HG03280 (cell line): ENCODE measurements at regions not wholly inside any gene's neighbourhood (a gene's known extent, or its start where the extent isn't known, plus 50 kb on each side); places are given as distances from the start of the nearest gene placed in this dataset.

Experiments used
- ATAC-seq: cut with Tn5 transposase; IDR thresholded peaks from one replicate; pipeline ENCODE4 v1.9.1; 2021; ENCODE audit warnings: mild to moderate bottlenecking, moderate library complexity; ENCODE audit not compliant: unreplicated experiment

DNA sequence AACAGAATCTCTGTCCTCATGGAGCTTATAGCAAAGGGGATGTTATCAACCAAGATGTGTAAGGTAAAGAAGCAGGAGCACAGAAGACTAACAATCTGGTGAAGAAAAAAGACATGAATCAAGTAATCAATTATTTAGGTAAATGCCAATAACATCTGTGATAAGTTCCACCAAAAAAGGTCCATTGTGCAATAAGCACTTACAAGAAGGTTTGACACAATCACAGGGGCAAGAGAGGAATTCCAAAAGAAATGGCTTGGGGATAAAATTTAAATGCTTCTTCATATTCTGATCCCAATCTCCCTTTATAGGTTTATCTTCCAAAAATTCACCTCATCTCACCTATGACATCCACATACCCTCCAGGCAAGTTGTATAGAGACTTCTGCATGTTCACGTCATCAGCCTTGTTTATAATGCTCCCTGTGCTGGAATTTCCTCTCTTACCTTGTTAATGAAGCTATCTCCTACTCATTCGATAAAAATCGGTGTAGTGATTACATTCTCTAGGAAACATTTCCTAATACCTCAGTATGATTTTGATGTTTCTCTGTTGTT is 53.6 kb upstream of the DPT start:
- ATAC-seq, result no peak

DNA sequence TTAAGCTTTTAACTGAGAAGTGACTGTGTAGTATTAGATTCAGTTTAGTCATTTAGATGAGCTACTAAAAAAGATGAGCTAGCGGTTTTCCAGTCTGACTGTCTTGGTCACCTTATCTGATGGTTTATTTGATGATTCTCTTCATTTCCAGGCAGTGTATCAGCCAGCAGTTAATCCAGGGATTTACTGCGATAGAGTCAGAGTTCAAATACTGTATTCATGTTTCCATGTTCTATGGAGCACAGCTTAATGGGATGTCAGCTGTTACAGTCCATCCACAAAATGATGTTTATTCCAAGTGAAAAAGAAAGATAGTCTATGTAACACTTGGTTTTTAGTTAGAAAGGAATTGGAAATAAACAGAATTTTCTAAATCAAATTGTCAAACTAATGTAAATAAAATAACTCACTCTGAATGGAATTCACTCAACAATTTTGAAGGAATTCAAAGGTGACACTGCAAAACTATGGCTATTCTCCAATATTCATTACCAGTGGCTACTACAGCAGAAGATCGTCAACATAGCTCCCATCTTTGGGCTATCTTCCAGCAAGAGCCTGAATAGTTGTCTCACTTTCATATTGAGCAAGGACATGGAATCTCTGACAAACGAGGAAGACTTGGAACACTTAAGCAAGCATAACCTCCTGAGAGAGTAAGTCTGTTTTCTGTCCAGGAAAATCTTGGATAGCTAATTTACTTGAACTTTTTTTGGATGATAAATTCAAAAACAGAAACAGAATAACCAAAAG is 54.6 kb upstream of the DPT start:
- no peak for ATAC-seq

DNA sequence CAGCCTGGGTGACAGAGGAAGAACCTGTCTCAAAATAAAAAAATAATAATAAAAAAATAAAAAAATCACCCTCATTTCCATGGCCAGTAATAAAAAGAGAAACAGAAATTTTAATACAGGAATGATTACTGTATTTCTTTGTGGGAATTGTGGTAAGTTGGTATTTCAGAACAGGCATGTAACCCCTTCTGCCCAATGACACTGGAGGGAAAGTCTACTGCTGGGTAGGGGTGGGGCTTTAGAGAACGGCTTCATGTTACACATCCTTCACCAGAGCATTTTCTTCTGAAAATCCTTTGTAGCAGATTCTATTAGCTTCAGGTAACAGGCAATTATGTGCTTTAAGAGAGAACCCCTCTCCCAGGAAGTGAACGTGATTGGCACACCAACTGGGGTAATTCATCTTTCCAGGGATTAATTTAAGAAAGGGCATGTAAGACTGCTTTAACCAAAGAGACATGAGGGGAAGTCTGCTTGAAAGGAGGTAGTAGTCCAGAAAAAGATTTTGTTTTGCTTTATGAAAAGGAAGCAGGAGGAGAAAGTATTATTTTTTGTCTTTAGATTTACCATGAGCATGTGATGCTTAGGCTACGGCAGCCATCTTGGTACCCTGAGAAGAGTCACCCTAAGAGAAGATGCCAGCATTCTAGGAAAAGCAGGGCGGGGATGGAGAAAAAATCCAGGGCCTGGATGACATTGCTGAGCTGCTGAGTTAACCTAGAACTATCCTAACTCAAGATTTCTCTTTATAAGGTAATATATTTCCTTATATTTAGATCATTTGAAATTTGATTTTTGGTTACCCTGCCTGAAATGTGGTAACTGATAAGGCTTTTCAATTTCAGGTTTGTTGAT is 57.7 kb upstream of the DPT start:
- no peak for ATAC-seq

DNA sequence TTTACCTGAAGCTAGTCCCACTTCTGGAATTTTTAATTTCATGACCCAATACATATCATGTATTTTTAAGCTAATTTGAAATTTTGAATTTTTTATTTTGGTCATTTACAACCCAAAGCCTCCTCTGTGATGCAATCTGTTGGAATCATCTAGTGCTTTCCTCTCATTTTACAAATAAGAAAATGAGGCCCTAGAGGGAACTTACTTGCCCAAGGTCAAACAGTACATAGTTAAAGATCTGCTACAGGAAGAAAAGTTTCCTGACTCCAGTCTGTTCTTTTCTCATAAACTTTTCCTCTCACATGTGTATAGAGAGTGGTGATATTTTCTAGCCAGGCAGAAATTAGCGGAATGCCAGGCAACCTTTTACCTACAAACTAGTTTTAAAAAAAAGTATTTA is 59.3 kb upstream of the DPT start:
- no peak for ATAC-seq

DNA sequence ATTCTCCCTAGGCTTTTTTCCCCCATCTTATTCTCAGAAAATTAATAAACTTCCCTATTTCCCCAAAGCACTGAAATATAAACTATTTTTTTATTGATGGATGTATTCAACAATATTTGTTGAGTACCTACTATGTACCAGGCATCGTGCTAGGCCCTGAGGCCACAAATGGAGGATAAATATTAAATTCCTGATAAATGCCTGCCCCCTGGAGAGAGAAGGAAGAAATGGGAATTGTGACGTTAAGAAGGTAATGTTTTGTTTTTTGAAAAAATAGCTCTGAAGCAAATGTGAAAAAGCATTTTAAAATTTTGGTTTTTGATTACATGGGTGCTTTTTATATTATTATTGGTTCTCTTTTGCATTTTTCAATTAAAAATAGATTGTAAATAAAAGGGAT is 60.5 kb upstream of the DPT start:
- ATAC-seq, result no peak

DNA sequence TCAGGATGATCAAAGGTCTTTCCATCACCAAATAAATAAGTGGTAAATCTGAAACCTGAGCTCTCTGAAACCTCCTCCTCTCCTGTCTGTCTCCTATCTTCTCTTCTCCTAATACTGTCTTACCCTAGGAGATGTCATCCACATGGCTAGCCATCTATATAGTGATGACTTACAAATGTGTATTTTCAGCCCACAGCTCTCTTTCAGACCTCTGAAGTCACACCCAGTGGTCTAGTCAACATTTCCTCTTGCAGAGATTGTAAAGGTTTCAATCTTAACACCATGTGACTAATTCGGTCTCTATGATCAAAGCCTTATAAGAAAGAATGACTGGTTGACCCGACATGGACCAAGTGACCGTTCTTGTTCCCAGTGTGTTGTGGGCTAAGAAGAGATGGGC is 63.1 kb upstream of the DPT start:
- no peak for ATAC-seq

DNA sequence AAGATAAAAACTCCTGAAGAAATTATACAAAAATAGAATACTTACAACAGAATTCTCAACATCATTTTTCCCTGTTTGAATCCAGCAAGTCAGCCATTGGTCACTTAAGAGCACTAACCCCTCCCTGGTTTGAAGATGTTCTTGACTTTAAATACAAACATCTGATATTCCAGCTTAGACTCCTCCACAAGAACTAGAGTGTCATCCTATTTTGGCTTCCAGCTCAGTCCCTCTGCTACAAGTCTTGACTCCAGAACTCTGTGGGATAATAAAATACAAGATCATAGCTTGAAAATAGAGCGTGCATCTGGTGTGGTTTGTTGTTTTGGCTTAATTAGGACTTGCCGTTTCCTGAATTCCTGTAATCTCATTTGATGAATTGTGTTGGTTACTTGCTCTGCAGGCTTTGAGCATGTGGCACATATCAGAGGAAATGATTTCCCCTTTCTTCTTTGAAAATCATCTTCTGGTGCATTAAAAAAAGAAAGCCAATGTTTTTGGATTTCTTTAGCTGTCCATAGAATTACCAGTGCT is 63.7 kb upstream of the DPT start:
- no peak for ATAC-seq

DNA sequence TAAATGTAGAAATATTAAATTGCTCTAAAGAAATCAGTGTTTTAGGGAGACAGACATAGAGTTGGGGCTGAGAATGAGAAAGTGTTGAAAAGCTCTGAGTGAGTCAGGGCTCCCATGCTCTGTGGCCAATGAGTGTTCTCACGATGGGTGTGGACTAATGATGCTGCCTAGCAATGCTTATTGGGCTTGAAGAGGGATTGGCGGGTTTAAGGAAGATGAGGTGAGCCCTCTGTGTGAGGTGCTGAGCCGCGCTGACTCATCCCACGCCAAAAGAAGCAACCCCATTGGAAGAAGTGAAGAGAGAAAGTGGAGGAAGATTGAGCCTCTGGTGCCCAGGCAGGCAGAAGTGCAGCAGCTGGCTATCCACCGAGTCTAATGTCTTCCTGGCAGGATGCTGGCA is 65.1 kb upstream of the DPT start:
- no peak for ATAC-seq

DNA sequence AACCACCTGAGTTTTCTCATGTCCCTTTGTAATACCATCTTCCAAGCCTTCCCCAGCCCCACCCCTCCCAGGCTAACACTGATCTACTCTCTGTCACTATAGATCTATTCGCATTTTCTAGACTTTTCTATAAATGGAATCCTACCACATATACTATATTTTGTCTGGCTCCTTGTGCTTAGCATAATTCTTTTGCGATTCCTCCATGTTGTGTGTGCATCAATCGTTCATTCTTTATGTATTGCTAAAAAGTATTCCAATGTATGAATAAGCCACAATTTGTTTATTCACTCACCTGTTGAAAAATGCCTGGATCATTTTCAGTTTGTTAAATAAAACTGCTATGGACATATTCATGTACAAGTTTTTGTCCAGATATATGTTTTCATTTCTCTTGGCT is 66.7 kb upstream of the DPT start:
- ATAC-seq, result no peak

DNA sequence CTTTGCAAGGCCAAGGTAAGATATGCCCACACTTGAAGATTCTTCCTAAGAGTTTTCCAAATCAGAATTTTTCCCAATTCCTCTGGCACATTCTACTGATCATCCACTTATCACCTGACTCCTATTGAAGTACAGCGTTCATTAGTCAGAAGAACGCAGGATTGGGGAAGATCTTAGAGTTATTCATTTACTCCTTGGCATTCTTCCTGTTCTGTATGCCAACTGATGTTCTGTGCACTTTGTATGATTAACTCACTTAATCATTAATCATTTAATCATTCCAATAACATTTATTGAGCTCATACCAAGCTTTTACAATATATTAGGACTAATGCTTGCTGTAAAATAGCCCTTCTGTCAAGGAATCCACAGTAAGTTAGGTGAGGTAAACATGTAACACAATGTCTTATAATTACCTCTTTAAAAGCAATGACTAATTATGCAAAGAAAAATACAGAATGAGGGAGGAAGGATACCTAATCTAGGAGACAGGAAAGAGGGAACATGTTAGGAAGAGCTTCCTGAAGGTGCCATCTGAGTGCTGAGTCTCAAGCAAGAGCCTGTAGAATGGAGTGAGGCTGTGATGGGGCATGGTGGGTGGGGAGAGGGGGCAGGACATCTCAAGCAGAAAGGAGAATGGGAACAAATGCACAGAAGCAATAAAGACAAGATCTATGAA is 71.1 kb upstream of the DPT start:
- ATAC-seq, result no peak

DNA sequence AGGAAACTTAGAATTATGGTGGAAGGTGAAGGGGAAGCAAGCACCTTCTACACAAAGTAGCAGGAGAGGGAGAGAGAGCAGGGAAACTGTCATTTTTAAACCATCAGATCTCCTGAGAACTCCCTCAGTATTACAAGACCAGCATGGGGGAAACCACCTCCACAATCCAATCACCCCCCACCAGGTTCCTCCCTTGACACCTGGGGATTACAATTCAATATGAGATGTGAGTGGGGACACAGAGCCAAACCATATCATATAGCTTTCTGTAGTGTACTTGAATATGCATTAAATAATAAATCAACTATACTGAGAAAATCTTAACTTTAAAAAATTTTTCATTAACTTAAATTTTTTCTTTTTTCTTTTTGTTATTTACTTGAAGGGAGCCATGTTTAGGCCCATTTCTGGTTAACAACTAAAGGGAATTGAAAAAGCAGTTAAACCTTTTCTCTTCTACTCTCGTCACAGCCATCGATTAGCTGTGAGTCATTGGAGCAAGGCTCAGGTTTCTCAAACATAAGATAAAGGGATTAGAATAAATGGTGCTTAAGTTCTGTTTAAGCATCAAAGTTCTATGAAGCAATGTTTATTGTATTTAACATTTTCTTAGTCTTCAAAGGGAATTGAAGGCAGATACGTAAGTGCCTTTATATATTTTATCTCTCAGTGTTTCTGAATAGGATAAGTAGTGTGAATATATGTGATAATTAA is 72.2 kb upstream of the DPT start:
- no peak for ATAC-seq

DNA sequence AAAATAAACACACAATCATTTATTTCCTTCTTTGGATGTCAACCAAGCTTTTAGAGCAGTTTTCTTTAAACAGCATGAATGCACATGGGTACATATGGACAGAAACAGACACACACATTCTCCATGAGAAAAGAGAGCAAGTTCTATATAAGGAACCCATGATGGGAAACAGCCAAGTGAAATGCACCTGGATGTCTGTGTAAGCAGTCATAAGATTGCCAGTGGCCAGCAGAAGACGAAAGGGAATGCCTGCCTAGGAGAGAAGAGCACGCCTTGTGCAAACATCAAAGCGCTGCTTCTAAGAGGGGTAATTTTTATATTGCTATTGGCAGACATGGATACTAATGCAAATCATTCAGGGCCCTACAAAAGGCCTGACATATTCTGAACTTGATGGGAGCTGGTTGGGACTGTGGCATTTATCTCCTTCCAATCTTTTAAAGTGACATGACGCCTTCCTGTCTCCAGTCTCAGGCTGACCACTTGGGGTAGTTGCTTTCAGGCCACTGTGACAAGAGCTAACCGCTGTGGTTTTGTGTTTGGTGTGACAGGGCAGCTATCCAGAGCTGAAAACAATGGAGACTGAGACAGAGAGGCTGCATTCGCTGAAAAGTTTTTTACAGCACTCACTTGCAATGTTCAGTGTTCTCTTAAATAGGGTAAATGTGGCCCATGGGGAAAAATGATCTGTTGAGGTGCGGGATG is 75.0 kb upstream of the DPT start:
- ATAC-seq, result no peak

DNA sequence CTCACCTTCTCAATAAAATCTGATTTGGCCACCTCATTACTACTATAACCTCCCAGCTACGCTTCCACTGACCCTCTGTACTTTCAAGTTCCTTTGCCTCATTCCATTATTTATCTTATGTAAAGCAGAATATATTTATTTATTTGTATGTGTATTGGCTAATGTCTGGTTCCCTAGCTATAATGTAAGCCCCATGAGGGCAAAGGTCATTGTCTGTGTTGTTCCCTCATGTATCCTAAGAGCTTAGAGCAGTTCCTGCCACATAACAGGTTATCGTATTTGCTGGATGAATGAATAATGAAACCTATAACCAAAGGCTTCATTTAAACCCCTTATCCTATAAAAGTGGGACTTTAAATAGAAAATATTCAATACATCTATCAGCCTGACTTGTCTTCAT is 77.9 kb upstream of the DPT start:
- no peak for ATAC-seq

DNA sequence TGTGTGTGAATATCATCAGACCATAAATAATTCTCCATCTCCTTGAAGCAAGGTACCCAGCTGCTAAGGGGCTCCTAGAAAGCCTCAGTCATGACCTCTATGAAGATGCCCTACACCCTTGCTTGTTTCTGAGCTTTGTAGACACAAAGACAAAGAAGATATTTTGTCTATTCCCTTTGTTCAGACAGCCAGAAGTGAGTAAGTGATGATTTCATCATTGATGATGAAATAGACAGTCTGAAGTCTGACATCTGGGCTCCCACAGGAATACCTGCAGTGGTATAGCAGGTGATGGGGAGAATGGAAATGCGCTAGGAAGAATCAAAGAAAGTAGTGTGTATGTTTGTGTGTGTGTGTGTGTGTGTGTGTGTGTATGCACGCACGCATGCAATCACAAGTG is 82.2 kb upstream of the DPT start:
- ATAC-seq, result no peak

DNA sequence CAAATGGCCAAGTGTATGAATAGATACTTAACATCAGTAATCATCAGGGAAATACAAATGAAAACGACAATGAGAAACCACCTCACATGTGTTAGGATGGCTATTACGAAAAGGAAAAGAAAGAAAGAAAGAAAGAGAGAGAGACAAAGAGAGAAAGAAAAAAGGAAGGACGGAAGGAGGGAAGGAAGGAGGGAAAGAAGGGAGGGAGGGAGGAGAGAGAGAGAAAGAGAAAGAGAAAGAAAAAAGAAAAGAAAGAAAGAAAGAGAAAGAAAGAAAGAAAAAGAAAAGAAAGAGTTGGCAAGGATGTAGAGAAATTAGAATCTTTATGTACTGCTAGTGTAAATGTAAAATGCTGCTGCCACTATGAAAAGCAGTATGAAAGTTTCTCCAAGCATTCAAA is 90.7 kb upstream of the DPT start:
- ATAC-seq, result no peak

DNA sequence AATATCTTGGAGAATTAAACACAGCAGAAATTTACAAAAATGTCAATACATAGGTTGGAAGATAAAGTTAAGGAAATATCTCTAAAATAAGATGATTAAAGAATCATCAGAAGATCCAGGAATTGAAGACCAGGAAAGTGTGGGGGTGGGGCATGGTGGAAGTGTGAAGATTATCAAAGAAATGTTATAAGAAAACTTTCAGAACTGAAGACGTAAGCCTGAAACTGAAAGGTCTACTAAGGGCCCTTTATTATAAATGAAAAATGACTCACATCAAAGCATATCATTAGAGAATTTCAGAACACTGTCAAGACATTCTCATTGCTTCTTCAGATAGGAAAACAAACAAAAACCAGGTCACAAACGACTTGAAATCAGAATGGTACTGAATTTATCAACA is 92.4 kb upstream of the DPT start:
- ATAC-seq, result no peak

DNA sequence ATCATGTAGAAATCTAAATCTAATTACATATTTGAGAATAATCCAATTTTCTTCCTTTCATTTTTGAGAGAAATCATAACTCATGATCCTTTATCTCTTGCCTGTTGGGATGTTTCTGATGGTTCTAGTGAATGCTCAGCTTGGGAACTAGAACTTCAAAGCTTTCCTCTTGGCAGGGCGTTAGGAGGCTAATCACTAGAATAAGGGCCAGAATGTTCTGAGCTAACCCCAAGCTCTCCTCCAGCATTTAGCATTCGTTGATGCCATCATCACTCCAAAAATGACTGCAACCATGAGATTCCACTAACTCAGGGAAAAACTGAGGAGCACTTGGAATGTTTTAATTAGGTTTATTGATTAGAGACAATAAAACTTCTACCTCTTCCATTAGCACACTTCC is 93.9 kb upstream of the DPT start:
- no peak for ATAC-seq

DNA sequence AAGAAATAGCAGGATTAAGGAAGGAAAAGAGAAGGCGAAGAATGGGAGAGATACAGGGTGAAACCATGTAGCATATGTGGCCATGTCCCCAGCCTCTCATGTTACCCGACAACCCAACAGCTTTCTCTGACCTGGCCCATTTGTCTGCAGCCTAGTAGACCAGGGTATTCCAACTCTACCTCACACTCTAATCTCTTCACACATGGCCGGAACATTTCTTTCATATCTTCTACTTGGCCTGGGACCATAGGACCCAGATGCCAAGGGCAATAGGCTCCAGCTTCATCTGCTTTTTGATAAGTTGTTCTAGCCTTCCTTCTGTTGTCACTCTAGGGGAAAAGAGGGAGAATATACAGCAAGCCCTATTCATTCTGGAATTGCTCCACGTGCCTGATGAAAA is 95.0 kb upstream of the DPT start:
- ATAC-seq, result no peak

DNA sequence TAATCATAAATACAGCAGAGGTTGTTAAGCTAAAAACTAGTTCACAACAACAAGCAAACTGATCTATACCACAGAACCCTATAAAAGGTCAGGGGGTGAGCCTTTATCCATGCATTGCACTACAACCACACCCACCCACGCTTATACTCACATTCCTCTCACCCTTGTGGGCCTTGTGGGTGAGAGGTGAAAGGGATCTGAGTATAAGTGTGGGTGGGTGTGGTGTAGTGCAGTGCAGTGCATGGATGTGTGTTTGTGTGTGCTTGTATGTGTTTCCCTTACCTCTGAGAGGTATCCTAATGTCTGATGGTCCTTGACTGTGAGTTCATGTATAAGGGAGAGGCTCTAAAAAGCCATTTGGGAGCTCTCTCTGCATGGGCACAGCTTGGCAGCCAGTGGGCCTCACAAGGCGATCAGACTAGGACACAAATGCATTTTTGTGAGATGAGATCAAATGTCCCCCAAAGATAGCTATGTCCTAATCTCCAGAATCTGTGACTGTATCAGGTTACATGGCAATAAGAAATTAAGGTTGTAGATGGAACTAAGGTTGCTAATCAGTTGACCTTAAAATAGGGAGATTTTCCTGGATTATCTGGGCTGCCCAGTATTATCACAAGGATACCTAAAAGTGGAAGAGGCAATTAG is 95.5 kb upstream of the DPT start:
- ATAC-seq, result no peak

DNA sequence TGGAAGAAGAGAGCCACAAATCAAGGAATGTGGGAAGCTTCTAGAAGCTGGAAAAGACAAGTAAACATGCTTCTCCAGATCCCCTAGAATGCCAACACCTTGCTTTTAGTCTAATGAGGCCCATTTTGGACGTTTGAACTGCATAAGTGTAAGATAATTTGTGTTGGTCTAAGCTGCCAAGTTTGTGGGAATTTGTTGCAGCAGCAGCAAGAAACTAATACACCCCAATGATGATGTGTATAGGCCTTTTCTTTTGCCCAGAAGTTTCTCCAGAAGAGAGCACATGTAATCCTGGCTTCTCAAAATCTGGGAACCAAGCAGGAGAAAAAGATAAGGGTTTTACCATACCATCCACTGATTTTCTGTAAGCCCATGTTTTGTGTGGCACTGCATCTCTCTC is 96.1 kb upstream of the DPT start:
- no peak for ATAC-seq
